ENCODE measurements at regions not wholly inside any gene's neighbourhood (a gene's known extent, or its start where the extent isn't known, plus 50 kb on each side); places are given as distances from the start of the nearest gene placed in this dataset.
A peak's percentile ranks its signal among the peaks of the same experiment; 100 is the strongest.

- H3K36me3 ChIP-seq: no peaks in the 10 kb centered on the region
- no peaks in the 10 kb centered on the region for H3K9me3 ChIP-seq
- TF ChIP-seq EP300 (IDR thresholded peaks at IDR 0.05): no peak
- TF ChIP-seq, protein P1, sequence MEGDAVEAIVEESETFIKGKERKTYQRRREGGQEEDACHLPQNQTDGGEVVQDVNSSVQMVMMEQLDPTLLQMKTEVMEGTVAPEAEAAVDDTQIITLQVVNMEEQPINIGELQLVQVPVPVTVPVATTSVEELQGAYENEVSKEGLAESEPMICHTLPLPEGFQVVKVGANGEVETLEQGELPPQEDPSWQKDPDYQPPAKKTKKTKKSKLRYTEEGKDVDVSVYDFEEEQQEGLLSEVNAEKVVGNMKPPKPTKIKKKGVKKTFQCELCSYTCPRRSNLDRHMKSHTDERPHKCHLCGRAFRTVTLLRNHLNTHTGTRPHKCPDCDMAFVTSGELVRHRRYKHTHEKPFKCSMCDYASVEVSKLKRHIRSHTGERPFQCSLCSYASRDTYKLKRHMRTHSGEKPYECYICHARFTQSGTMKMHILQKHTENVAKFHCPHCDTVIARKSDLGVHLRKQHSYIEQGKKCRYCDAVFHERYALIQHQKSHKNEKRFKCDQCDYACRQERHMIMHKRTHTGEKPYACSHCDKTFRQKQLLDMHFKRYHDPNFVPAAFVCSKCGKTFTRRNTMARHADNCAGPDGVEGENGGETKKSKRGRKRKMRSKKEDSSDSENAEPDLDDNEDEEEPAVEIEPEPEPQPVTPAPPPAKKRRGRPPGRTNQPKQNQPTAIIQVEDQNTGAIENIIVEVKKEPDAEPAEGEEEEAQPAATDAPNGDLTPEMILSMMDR (IDR thresholded peaks at IDR 0.05): no peak
- no peak for TF ChIP-seq POLR2A (IDR thresholded peaks at IDR 0.05)
- TF ChIP-seq POLR2AphosphoS5 (IDR thresholded peaks at IDR 0.05): no peak
- H3K27me3 ChIP-seq: no peaks in the 10 kb centered on the region
- ATAC-seq: no peak
- H3K27ac ChIP-seq: peak overlapping the region in 3 of 4 donors; percentile 49 to 81 (median 71)
- H3K4me3 ChIP-seq: no peak overlapping the region
- WGBS, 2 donors (ENCODE audit: low coverage in 1 of 2): 58 to 72% methylated on average over 7 to 9 of the region's 14 CpGs
- H3K4me1 ChIP-seq: peaks cover 1 to 43% (median 17%) of the 10 kb centered on the region in 3 donors
Observed at GRCh38 chr15:99511866-99512661, 53.7 kb upstream of the MEF2A start.

DNA sequence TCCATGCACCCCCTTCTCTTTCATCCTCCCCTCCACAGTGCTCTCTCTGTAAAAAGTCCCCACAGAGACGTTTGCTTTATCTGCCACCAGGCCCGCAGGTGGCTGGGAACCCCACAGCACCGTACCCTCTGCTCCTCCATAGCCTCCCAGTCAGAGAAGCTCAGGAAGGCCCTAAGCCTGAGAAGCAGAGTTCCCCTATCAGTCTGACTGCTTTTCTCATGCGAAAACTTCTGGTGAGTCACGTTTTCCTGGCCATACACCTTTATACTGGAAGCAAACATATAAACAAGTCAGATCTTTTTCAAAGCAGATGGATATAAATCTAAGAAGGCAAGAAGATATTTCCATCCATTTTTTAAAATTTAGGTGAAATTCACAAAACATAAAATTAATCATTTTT is 51.5 kb upstream of the MEF2A start:
- Histone ChIP-seq H3K27me3 (no peaks in the 10 kb centered on the region), H3K9me3 (no peaks in the 10 kb centered on the region), H3K4me1 (peaks cover 0 to 20% (median 4%) of the 10 kb centered on the region in 3 donors), H3K27ac (no peak overlapping the region), H3K36me3 (no peaks in the 10 kb centered on the region), H3K4me3 (no peak overlapping the region)
- WGBS, 2 donors (ENCODE audit: low coverage in 1 of 2): 77 to 93% methylated on average over 4 to 5 of the region's 5 CpGs
- ATAC-seq: no peak
- TF ChIP-seq POLR2A (IDR thresholded peaks at IDR 0.05) (no peak), EP300 (IDR thresholded peaks at IDR 0.05) (no peak), POLR2AphosphoS5 (IDR thresholded peaks at IDR 0.05) (no peak)
- TF ChIP-seq, protein P1 (IDR thresholded peaks at IDR 0.05): no peak

All from gastroesophageal sphincter (tissue), 4 donors.